MM.1S (cell line): ENCODE measurements at regions not wholly inside any gene's neighbourhood (a gene's known extent, or its start where the extent isn't known, plus 50 kb on each side); places are given as distances from the start of the nearest gene placed in this dataset.

Experiments used
- DNase-seq: peaks from one replicate; pipeline ENCODE4 v3.0.0-alpha.2; 2015
- H2AFZ ChIP-seq: fragments of 300-600 bp; sonication (generic); 2 replicates; pipeline ENCODE4 v1.6.0; 2016; ENCODE audit warnings: antibody characterized with exemption, low read length
- H3F3A ChIP-seq: fragments of 300-600 bp; sonication (generic); 2 replicates; pipeline ENCODE4 v1.6.1; 2016; ENCODE audit warnings: mild to moderate bottlenecking, antibody characterized with exemption, low read length, moderate library complexity, mixed read lengths; ENCODE audit not compliant: insufficient read depth
- H3K27ac ChIP-seq: fragments of 300-600 bp; sonication (generic); 2 replicates; pipeline ENCODE4 v1.5.1; 2016; ENCODE audit warnings: mild to moderate bottlenecking, low read length
- H3K27me3 ChIP-seq: fragments of 300-600 bp; sonication (generic); replicated peaks from 2 replicates; pipeline ENCODE4 v1.6.0; 2016; ENCODE audit warnings: low read length; ENCODE audit not compliant: insufficient read depth
- H3K36me3 ChIP-seq: fragments of 300-600 bp; sonication (generic); replicated peaks from 2 replicates; pipeline ENCODE4 v1.6.1; 2016; ENCODE audit warnings: mild to moderate bottlenecking, low read length, mixed read lengths; ENCODE audit not compliant: insufficient read depth
- H3K4me1 ChIP-seq: fragments of 300-600 bp; sonication (generic); 2 replicates; pipeline ENCODE4 v1.6.1; 2016; ENCODE audit warnings: low read length, mixed read lengths
- H3K4me2 ChIP-seq: fragments of 300-600 bp; sonication (generic); 2 replicates; pipeline ENCODE4 v1.6.0; 2016; ENCODE audit warnings: low read depth, low read length
- H3K4me3 ChIP-seq: fragments of 300-600 bp; sonication (generic); 2 replicates; pipeline ENCODE4 v1.5.1; 2016; ENCODE audit warnings: low read length, mixed read lengths
- H3K79me2 ChIP-seq: fragments of 300-600 bp; sonication (generic); 2 replicates; pipeline ENCODE4 v1.6.1; 2016; ENCODE audit warnings: mixed run types, low read length, mixed read lengths
- H3K9ac ChIP-seq: fragments of 300-600 bp; sonication (generic); 2 replicates; pipeline ENCODE4 v1.6.1; 2016; ENCODE audit warnings: low read length, mixed read lengths
- H3K9me2 ChIP-seq: fragments of 300-600 bp; sonication (generic); replicated peaks from 2 replicates; pipeline ENCODE4 v1.6.1; 2016; ENCODE audit warnings: mild to moderate bottlenecking, low read length, mixed read lengths; ENCODE audit not compliant: insufficient read depth
- H3K9me3 ChIP-seq: fragments of 300-600 bp; sonication (generic); replicated peaks from 2 replicates; pipeline ENCODE4 v1.6.1; 2016; ENCODE audit warnings: mild to moderate bottlenecking, low read length, mixed read lengths; ENCODE audit not compliant: insufficient read depth
- H4K20me1 ChIP-seq: fragments of 300-600 bp; sonication (generic); 2 replicates; pipeline ENCODE4 v1.6.1; 2016; ENCODE audit warnings: mild to moderate bottlenecking, low read length, moderate library complexity, mixed read lengths; ENCODE audit not compliant: insufficient read depth
- CTCF ChIP-seq: fragments of 300-600 bp; sonication (generic); IDR thresholded peaks from 2 replicates; pipeline ENCODE4 v1.5.1; 2016; ENCODE audit warnings: antibody characterized with exemption, low read length, mixed read lengths
- EZH2 ChIP-seq: fragments of 300-600 bp; sonication (generic); optimal IDR thresholded peaks from 2 replicates; pipeline ENCODE3; 2017; ENCODE audit warnings: low read depth, mild to moderate bottlenecking, antibody characterized with exemption, low read length, mixed read lengths
- EZH2phosphoT487 ChIP-seq: fragments of 300-600 bp; sonication (generic); IDR thresholded peaks from 2 replicates; pipeline ENCODE4 v1.6.1; 2018; ENCODE audit warnings: antibody characterized with exemption, low read length

- Histone ChIP-seq H3K4me1 (no peaks in the 10 kb centered on the region), H3K9ac (no peak overlapping the region), H3K36me3 (no peaks in the 10 kb centered on the region), H2AFZ (no peak overlapping the region), H3K4me2 (no peak overlapping the region), H3K9me3 (no peaks in the 10 kb centered on the region), H3K27me3 (peaks cover 86% of the 10 kb centered on the region), H3K4me3 (no peak overlapping the region), H3F3A (0 out of 2 replicates have a peak, but pooled peaks cover 4% of the 10 kb centered on the region), H4K20me1 (no peaks in the 10 kb centered on the region), H3K27ac (no peak overlapping the region), H3K79me2 (no peaks in the 10 kb centered on the region), H3K9me2 (no peaks in the 10 kb centered on the region)
- no peak for TF ChIP-seq EZH2phosphoT487
- no peak for TF ChIP-seq EZH2
- TF ChIP-seq CTCF: no peak
- no peak for DNase-seq
Observed at GRCh38 chr4:154124539-154125255, 335.8 kb upstream of the SFRP2 start.

GRCh38 chr4:154123897-154124296 lies 335.0 kb upstream of the SFRP2 start:
- H3K4me3 ChIP-seq: no peak overlapping the region
- no peaks in the 10 kb centered on the region for H3K9me3 ChIP-seq
- H3K9me2 ChIP-seq: no peaks in the 10 kb centered on the region
- H3F3A ChIP-seq: 0 out of 2 replicates have a peak, but pooled peaks cover 4% of the 10 kb centered on the region
- no peaks in the 10 kb centered on the region for H3K4me1 ChIP-seq
- no peak overlapping the region for H3K9ac ChIP-seq
- DNase-seq: no peak
- TF ChIP-seq EZH2 (no peak), CTCF (no peak), EZH2phosphoT487 (no peak)
- H3K4me2 ChIP-seq: no peak overlapping the region
- peaks cover 86% of the 10 kb centered on the region for H3K27me3 ChIP-seq
- H3K27ac ChIP-seq: no peak overlapping the region
- no peaks in the 10 kb centered on the region for H3K79me2 ChIP-seq
- H2AFZ ChIP-seq: no peak overlapping the region
- no peaks in the 10 kb centered on the region for H4K20me1 ChIP-seq
- H3K36me3 ChIP-seq: no peaks in the 10 kb centered on the region

GRCh38 chr4:154120690-154121345 lies 331.9 kb upstream of the SFRP2 start:
- H3K27ac ChIP-seq: no peak overlapping the region
- H3K9me2 ChIP-seq: no peaks in the 10 kb centered on the region
- H3K36me3 ChIP-seq: no peaks in the 10 kb centered on the region
- TF ChIP-seq EZH2: no peak
- TF ChIP-seq CTCF: no peak
- no peak for TF ChIP-seq EZH2phosphoT487
- peaks cover 87% of the 10 kb centered on the region for H3K27me3 ChIP-seq
- no peak overlapping the region for H2AFZ ChIP-seq
- no peak overlapping the region for H3K4me2 ChIP-seq
- no peak overlapping the region for H3K4me3 ChIP-seq
- no peaks in the 10 kb centered on the region for H3K79me2 ChIP-seq
- no peaks in the 10 kb centered on the region for H3K9me3 ChIP-seq
- 0 out of 2 replicates have a peak, but pooled peaks cover 4% of the 10 kb centered on the region for H3F3A ChIP-seq
- DNase-seq: no peak
- H3K4me1 ChIP-seq: no peaks in the 10 kb centered on the region
- no peak overlapping the region for H3K9ac ChIP-seq
- H4K20me1 ChIP-seq: no peaks in the 10 kb centered on the region
